GM12873 (cell line): ENCODE measurements at regions not wholly inside any gene's neighbourhood (a gene's known extent, or its start where the extent isn't known, plus 50 kb on each side); places are given as distances from the start of the nearest gene placed in this dataset.

Experiments used
- TF ChIP-seq, protein P1 (sequence below): IDR thresholded peaks from 2 replicates; pipeline ENCODE4 v1.5.1; 2012; ENCODE audit warnings: low read depth, mild to moderate bottlenecking, moderate library complexity, low read length, control low read depth; ENCODE audit not compliant: insufficient read depth; ENCODE audit errors: missing control alignments

DNA sequence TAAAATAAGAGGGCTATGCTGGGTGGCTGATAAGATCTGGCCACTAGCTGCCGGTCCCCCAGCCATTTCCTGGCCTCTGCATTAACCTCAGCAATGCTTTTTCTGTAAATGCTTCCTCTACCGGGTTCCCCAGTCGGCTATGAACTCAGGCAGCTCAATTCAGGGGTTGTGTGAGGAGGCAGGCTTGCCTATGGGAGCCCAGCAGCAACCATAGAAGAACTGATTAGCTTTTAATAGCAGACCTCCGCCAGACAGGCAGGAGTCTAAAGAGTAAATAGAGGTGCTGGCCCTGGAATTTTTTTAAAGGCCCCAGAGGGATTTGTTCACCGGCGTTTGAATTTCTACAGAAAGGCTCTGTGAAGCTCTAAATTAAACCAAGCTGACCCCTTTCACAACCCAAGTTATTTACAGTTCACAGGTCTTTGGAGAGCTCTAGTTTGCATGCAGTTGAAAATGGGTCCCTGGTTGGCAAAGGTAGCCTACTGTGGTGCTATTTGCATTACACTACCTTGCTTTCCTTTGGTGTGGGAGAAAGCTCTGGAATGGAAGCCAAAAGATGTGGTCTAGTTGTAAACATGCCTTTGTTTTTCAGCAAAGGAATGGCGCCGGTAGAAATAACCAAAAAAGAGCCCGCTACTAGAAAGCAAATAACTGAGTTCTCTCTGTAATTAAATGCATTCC lies 289.7 kb upstream of the SEMA6A start:
- TF ChIP-seq, protein P1, sequence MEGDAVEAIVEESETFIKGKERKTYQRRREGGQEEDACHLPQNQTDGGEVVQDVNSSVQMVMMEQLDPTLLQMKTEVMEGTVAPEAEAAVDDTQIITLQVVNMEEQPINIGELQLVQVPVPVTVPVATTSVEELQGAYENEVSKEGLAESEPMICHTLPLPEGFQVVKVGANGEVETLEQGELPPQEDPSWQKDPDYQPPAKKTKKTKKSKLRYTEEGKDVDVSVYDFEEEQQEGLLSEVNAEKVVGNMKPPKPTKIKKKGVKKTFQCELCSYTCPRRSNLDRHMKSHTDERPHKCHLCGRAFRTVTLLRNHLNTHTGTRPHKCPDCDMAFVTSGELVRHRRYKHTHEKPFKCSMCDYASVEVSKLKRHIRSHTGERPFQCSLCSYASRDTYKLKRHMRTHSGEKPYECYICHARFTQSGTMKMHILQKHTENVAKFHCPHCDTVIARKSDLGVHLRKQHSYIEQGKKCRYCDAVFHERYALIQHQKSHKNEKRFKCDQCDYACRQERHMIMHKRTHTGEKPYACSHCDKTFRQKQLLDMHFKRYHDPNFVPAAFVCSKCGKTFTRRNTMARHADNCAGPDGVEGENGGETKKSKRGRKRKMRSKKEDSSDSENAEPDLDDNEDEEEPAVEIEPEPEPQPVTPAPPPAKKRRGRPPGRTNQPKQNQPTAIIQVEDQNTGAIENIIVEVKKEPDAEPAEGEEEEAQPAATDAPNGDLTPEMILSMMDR, result no peak

DNA sequence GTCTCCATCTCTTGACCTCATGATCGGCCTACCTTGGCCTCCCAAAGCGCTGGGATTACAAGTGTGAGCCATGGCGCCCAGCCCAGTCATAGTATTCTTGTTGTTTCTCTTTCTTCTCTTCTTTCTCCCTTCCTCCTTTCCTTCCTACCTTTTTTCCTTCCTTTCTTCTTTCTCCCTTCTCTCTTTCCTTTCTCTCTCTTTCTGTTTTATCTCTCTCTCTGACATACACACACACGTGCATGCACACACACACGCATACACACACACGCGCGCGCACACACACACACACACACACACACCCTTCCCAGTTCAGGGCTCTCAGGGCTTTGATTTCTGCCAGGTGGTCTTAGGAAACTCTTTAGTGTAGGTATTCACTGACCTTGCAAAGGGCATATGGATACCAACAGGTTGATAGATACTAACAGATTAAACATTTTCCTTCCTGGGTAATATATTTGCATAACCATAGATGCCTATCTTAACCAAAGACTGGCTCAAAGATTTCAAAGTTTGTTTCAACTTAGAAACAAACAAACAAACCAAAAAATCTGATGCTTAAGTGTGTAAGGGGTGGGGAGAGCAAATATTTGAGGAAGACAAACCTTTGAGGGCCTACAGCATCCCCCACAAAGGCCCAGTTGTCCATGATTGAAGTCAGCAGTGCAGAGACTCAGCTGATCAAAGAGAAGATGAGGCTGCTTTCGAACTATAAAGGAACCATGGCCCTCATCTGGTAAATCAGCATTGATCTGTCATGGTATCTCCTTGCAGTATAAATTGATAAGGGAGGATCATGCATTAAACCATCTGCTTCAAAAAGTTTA lies 288.2 kb upstream of the SEMA6A start:
- TF ChIP-seq, protein P1, result no peak

DNA sequence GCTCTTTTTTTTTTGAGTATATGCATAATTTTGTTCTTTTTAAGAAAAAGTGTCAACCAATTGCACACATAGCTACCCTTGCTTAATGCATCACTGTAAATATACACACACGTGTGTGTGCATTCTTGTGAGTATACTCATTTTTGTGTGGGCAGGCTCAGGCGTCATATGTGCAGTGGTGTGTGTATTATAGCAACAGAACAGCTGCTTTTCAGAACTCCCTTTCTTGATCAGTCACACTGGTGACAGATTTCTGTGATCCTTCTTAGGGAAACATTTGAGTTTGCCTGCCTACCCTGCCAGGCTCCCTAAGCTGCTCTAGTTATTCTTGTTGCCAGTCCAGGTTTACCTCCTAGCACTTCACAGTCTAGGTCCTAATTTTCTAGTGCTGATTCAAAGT lies 287.0 kb upstream of the SEMA6A start:
- TF ChIP-seq, protein P1, result no peak

DNA sequence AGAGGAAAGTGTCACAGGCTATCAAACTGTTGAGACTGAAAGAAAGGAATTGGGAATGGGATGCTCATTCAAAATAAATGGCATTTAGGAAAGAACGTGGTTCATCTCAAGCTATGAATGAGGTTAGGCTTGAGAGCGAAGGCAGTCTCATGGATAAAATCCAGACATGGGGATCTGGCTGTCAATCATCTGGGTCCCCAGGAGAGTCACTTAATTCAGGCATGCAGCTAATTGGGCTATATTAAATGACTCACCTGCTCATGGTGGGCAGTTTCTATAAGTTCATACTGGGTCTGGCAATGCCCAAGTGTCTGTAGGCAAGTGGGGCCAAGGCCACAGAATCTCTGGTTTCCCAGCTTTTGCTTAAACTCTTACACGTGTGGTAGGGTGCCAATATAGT lies 286.5 kb upstream of the SEMA6A start:
- TF ChIP-seq, protein P1, result no peak

DNA sequence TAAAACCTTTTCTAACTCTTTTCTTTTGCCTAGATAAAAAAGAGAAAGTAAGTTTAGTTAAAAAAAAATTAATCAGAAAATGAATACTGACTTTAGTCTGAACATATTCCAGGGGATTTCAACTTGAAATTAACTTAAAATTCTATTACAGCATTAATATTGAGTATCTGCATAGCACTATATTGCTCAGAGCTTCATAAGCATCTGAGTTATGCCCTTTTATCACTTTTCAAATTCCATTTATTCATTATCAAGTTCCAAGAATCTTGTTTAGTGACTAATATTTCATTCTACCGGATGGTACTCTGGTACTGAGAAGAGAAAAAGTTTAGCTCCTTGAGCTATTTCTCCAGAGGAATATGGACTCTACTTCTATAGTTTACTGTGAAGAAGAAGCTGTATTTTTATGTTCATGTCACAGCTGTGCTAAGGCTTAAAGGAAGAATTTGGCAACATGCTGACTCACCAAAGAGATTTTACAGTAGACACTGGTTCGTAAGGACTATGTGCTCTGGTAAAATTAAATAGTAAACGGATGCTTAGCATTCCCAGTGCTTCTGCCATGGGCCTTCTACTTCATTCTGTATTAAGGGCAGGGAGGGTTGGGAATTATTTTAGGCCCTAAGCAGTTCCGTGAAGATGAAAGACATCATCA lies 285.2 kb upstream of the SEMA6A start:
- TF ChIP-seq, protein P1, result no peak

DNA sequence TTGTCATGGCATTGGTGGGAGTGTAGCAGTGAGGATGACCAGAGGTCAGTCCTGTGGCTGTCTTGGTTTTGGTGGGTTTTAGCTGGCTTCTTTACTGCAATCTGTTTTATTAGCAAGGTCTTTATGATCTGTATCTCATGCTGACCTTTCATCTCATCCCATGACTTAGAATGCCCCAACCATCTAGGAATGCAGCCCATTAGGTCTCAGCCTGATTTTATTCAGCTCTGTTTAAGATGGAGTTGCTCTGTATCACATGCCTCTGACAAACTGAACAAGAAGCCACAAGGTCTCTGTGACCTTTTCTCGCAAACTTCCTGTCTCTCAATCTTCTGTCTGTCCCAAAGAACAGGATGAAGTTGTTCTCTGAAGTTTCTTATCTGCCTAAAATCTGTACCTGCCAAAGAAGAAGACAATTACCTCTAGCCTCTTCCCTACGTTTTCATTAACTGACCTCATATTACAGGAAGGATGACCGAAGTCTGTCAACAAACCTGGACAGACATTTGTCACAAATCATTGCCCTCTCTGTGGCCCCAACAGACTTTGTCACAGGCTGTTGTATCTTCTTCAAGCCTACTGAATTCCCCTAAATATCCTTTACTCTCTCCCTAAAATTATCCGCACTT lies 284.2 kb upstream of the SEMA6A start:
- TF ChIP-seq, protein P1, result no peak

DNA sequence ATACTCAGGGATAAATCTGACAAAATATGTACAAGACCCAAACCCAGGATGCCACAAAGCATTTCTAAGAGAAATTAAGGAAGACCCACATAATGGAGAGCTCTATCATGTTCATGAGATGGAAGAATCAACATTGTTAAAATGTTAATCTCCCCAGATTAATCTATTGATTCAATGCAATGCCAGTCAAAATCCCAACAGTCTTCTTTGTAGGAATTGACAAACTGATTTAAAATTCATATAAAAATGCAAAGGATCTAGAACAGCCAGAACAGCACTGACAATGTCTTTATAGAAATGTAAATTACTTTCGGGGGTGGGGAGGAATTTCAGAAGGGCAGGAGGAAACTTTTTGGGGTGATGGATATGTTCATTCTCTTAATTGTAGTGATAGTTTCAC lies 281.6 kb upstream of the SEMA6A start:
- TF ChIP-seq, protein P1, result no peak
